Vagina (tissue), 2 donors: ENCODE measurements at regions not wholly inside any gene's neighbourhood (a gene's known extent, or its start where the extent isn't known, plus 50 kb on each side); places are given as distances from the start of the nearest gene placed in this dataset.

Source experiments
- CTCF ChIP-seq, 3 experiments: fragments of 450-650 bp in 2 of 3; fragments of 200-600 bp in 1 of 3; sonication (generic) in 1 of 3; IDR thresholded peaks; one replicate each; pipeline ENCODE4 v1.5.1; 2017 to 2019; ENCODE audit warnings: antibody characterized with exemption in 3 of 3, mild to moderate bottlenecking in 2 of 3, moderate library complexity in 2 of 3
- POLR2A ChIP-seq, 2 donors: fragments of 450-650 bp; IDR thresholded peaks; one replicate each; pipeline ENCODE4 v1.6.1; 2017; ENCODE audit warnings: antibody characterized with exemption in 2 of 2, mild to moderate bottlenecking in 2 of 2, moderate library complexity in 2 of 2
- POLR2AphosphoS5 ChIP-seq, 2 donors: sonication (generic); formaldehyde crosslinking; IDR thresholded peaks; one replicate each; pipeline ENCODE4 v1.9.0; 2017; ENCODE audit warnings: antibody characterized with exemption in 2 of 2, mild to moderate bottlenecking in 2 of 2, low read depth in 1 of 2; ENCODE audit not compliant: insufficient read depth in 1 of 2

GRCh38 chrX:134725103-134725690, 66.9 kb upstream of the PLAC1 start:
- TF ChIP-seq CTCF (IDR thresholded peaks at IDR 0.05) (no peak), POLR2A (IDR thresholded peaks at IDR 0.05) (no peak), POLR2AphosphoS5 (IDR thresholded peaks at IDR 0.05; ENCODE audit: insufficient read depth in 1 of 2, low read depth in 1 of 2) (no peak)
